Thoracic aorta (tissue), 2 donors: ENCODE measurements at regions not wholly inside any gene's neighbourhood (a gene's known extent, or its start where the extent isn't known, plus 50 kb on each side); places are given as distances from the start of the nearest gene placed in this dataset.

Experiments
- ATAC-seq: fragments of 150-250 bp; one replicate; pipeline ENCODE4 v1.8.0; 2017; ENCODE audit warnings: low read depth; ENCODE audit not compliant: insufficient number of reproducible peaks, low FRiP score
- DNase-seq: peaks from one replicate; pipeline ENCODE4 v3.0.0-alpha.2; 2020; ENCODE audit warnings: low spot score
- H3K27ac ChIP-seq, 2 donors: fragments of 200-600 bp; sonication (generic); 1 replicate in 1 of 2; 2 replicates in 1 of 2; pipeline ENCODE4 v1.5.1; 2016; ENCODE audit warnings: mild to moderate bottlenecking in 2 of 2, moderate library complexity in 2 of 2
- H3K27me3 ChIP-seq: fragments of 200-600 bp; sonication (generic); replicated peaks from 2 replicates; pipeline ENCODE4 v1.6.0; 2016; ENCODE audit warnings: mild to moderate bottlenecking; ENCODE audit not compliant: insufficient read depth
- H3K36me3 ChIP-seq: fragments of 200-600 bp; sonication (generic); one replicate; pipeline ENCODE4 v1.5.1; 2016
- H3K4me1 ChIP-seq, 2 donors: fragments of 200-600 bp; sonication (generic); 1 replicate in 1 of 2; 2 replicates in 1 of 2; pipeline versions ENCODE4 v1.5.1 to v1.6.0; 2016; ENCODE audit warnings: low read depth in 2 of 2, mild to moderate bottlenecking in 1 of 2; ENCODE audit not compliant: control insufficient read depth in 1 of 2
- H3K4me3 ChIP-seq: fragments of 200-600 bp; sonication (generic); 2 replicates; pipeline ENCODE4 v1.5.1; 2016; ENCODE audit warnings: mild to moderate bottlenecking
- H3K9me3 ChIP-seq: fragments of 200-600 bp; sonication (generic); 2 replicates; pipeline ENCODE4 v1.5.1; 2016
- CTCF ChIP-seq: fragments of 200-600 bp; sonication (generic); IDR thresholded peaks from one replicate; pipeline ENCODE4 v1.5.1; 2019; ENCODE audit warnings: antibody characterized with exemption

GRCh38 chr18:68533641-68534040 is 181.3 kb downstream of the TMX3 start:
- no peaks in the 10 kb centered on the region for H3K9me3 ChIP-seq
- ATAC-seq (no peak), DNase-seq (no peak)
- H3K27me3 ChIP-seq: no peaks in the 10 kb centered on the region
- no peaks in the 10 kb centered on the region for H3K4me1 ChIP-seq
- TF ChIP-seq CTCF: no peak
- no peak overlapping the region for H3K27ac ChIP-seq
- H3K36me3 ChIP-seq: no peaks in the 10 kb centered on the region
- H3K4me3 ChIP-seq: no peak overlapping the region

- no peaks in the 10 kb centered on the region for H3K4me1 ChIP-seq
- H3K4me3 ChIP-seq: no peak overlapping the region
- ATAC-seq: no peak
- no peak overlapping the region for H3K27ac ChIP-seq
- no peak for TF ChIP-seq CTCF
- H3K27me3 ChIP-seq: no peaks in the 10 kb centered on the region
- DNase-seq: no peak
- no peaks in the 10 kb centered on the region for H3K9me3 ChIP-seq
- H3K36me3 ChIP-seq: no peaks in the 10 kb centered on the region
Measured at GRCh38 chr18:68532328-68532885, 182.5 kb downstream of the TMX3 start.

- Histone ChIP-seq H3K27ac (no peak overlapping the region), H3K27me3 (no peaks in the 10 kb centered on the region), H3K36me3 (no peaks in the 10 kb centered on the region), H3K4me3 (no peak overlapping the region), H3K9me3 (no peaks in the 10 kb centered on the region), H3K4me1 (peaks cover 0 to 9% of the 10 kb centered on the region in 2 donors)
- no peak for TF ChIP-seq CTCF
- no peak for ATAC-seq
- no peak for DNase-seq
Measured at GRCh38 chr18:68525091-68525490, 189.8 kb downstream of the TMX3 start.

GRCh38 chr18:68520406-68521075 is 194.4 kb downstream of the TMX3 start:
- ATAC-seq: no peak
- Histone ChIP-seq H3K9me3 (peaks cover 3% of the 10 kb centered on the region), H3K36me3 (no peaks in the 10 kb centered on the region), H3K27me3 (no peaks in the 10 kb centered on the region), H3K27ac (no peak overlapping the region), H3K4me3 (no peak overlapping the region), H3K4me1 (peaks cover 0 to 9% of the 10 kb centered on the region in 2 donors)
- DNase-seq: no peak
- no peak for TF ChIP-seq CTCF

- Histone ChIP-seq H3K36me3 (no peaks in the 10 kb centered on the region), H3K9me3 (peaks cover 3% of the 10 kb centered on the region), H3K27me3 (no peaks in the 10 kb centered on the region), H3K4me1 (peaks cover 0 to 9% of the 10 kb centered on the region in 2 donors), H3K27ac (no peak overlapping the region), H3K4me3 (no peak overlapping the region)
- DNase-seq: no peak
- TF ChIP-seq CTCF: no peak
- no peak for ATAC-seq
Measured at GRCh38 chr18:68519336-68519735, 195.6 kb downstream of the TMX3 start.
